ENCODE measurements at regions not wholly inside any gene's neighbourhood (a gene's known extent, or its start where the extent isn't known, plus 50 kb on each side); places are given as distances from the start of the nearest gene placed in this dataset.
"Not testable (repeated sequence)": the region's sequence is repeated elsewhere in the genome, so short reads cannot be mapped to it uniquely, and the experiment has no call there.

- not testable (repeated sequence) for DNase-seq
These were observed 150.2 kb downstream of the SEC14L1 start for GRCh38 chr17:77290759-77291558.

- DNase-seq: no peak
These were observed 151.0 kb downstream of the SEC14L1 start for GRCh38 chr17:77291591-77292386.

- no peak for DNase-seq
These were observed 154.0 kb downstream of the SEC14L1 start for GRCh38 chr17:77294761-77295160.

- no peak for DNase-seq
These were observed 154.6 kb downstream of the SEC14L1 start for GRCh38 chr17:77295241-77295853.

GRCh38 chr17:77296769-77297409, 156.1 kb downstream of the SEC14L1 start:
- DNase-seq: no peak

GRCh38 chr17:77297693-77298666, 157.2 kb downstream of the SEC14L1 start:
- DNase-seq: no peak

- no peak for DNase-seq
These were observed 158.0 kb downstream of the SEC14L1 start for GRCh38 chr17:77298811-77299210.

GRCh38 chr17:77299256-77300015, 158.7 kb downstream of the SEC14L1 start:
- DNase-seq: no peak

- DNase-seq: no peak
These were observed 159.4 kb downstream of the SEC14L1 start for GRCh38 chr17:77300016-77300686.

GRCh38 chr17:77301694-77302266, 161.0 kb downstream of the SEC14L1 start:
- DNase-seq: no peak

- no peak for DNase-seq
These were observed 161.9 kb downstream of the SEC14L1 start for GRCh38 chr17:77302682-77303081.

- no peak for DNase-seq
These were observed 162.9 kb downstream of the SEC14L1 start for GRCh38 chr17:77303620-77304019.

GRCh38 chr17:77304051-77304745, 163.4 kb downstream of the SEC14L1 start:
- peak; percentile 91 for DNase-seq

- DNase-seq: no peak
These were observed 164.1 kb downstream of the SEC14L1 start for GRCh38 chr17:77304746-77305473.

GRCh38 chr17:77306048-77306789, 165.4 kb downstream of the SEC14L1 start:
- no peak for DNase-seq

- DNase-seq: no peak
These were observed 166.2 kb downstream of the SEC14L1 start for GRCh38 chr17:77306790-77307478.

GRCh38 chr17:77307479-77308198, 166.9 kb downstream of the SEC14L1 start:
- no peak for DNase-seq
